ENCODE measurements at regions not wholly inside any gene's neighbourhood (a gene's known extent, or its start where the extent isn't known, plus 50 kb on each side); places are given as distances from the start of the nearest gene placed in this dataset.
"Not testable (repeated sequence)": the region's sequence is repeated elsewhere in the genome, so short reads cannot be mapped to it uniquely, and the experiment has no call there.

GRCh38 chr3:30470496-30470895 is 135.9 kb upstream of the TGFBR2 start:
- H3K36me3 ChIP-seq (ENCODE audit: control insufficient read depth, insufficient read depth, low read length): no peaks in the 10 kb centered on the region
- H3K27ac ChIP-seq (ENCODE audit: low read depth, low read length): no peak overlapping the region
- H3K4me1 ChIP-seq (ENCODE audit: control insufficient read depth, insufficient read depth, low read length): no peaks in the 10 kb centered on the region
- no peak overlapping the region for H3K4me3 ChIP-seq (ENCODE audit: low read length)
- no peak overlapping the region for H3K9ac ChIP-seq (ENCODE audit: low read length)
- H3K27me3 ChIP-seq (ENCODE audit: control insufficient read depth, insufficient read depth, low read length): no peaks in the 10 kb centered on the region

- Histone ChIP-seq H3K27ac (ENCODE audit: low read depth, low read length) (no peak overlapping the region), H3K9ac (ENCODE audit: low read length) (no peak overlapping the region), H3K27me3 (ENCODE audit: control insufficient read depth, insufficient read depth, low read length) (no peaks in the 10 kb centered on the region), H3K4me3 (ENCODE audit: low read length) (no peak overlapping the region), H3K4me1 (ENCODE audit: control insufficient read depth, insufficient read depth, low read length) (no peaks in the 10 kb centered on the region), H3K36me3 (ENCODE audit: control insufficient read depth, insufficient read depth, low read length) (no peaks in the 10 kb centered on the region)
Observed at GRCh38 chr3:30471066-30471465, 135.3 kb upstream of the TGFBR2 start.

GRCh38 chr3:30471796-30472489 is 134.5 kb upstream of the TGFBR2 start:
- Histone ChIP-seq H3K27ac (ENCODE audit: low read depth, low read length) (no peak overlapping the region), H3K4me1 (ENCODE audit: control insufficient read depth, insufficient read depth, low read length) (peaks cover 3% of the 10 kb centered on the region), H3K27me3 (ENCODE audit: control insufficient read depth, insufficient read depth, low read length) (no peaks in the 10 kb centered on the region), H3K36me3 (ENCODE audit: control insufficient read depth, insufficient read depth, low read length) (no peaks in the 10 kb centered on the region), H3K9ac (ENCODE audit: low read length) (no peak overlapping the region), H3K4me3 (ENCODE audit: low read length) (no peak overlapping the region)

GRCh38 chr3:30473374-30474051 is 132.9 kb upstream of the TGFBR2 start:
- no peaks in the 10 kb centered on the region for H3K36me3 ChIP-seq (ENCODE audit: control insufficient read depth, insufficient read depth, low read length)
- H3K4me1 ChIP-seq (ENCODE audit: control insufficient read depth, insufficient read depth, low read length): peaks cover 5% of the 10 kb centered on the region
- no peak overlapping the region for H3K4me3 ChIP-seq (ENCODE audit: low read length)
- no peaks in the 10 kb centered on the region for H3K27me3 ChIP-seq (ENCODE audit: control insufficient read depth, insufficient read depth, low read length)
- no peak overlapping the region for H3K9ac ChIP-seq (ENCODE audit: low read length)
- H3K27ac ChIP-seq (ENCODE audit: low read depth, low read length): no peak overlapping the region

GRCh38 chr3:30474371-30474770 is 132.0 kb upstream of the TGFBR2 start:
- no peak overlapping the region for H3K4me3 ChIP-seq (ENCODE audit: low read length)
- H3K27ac ChIP-seq (ENCODE audit: low read depth, low read length): no peak overlapping the region
- H3K36me3 ChIP-seq (ENCODE audit: control insufficient read depth, insufficient read depth, low read length): no peaks in the 10 kb centered on the region
- no peaks in the 10 kb centered on the region for H3K27me3 ChIP-seq (ENCODE audit: control insufficient read depth, insufficient read depth, low read length)
- H3K4me1 ChIP-seq (ENCODE audit: control insufficient read depth, insufficient read depth, low read length): peaks cover 5% of the 10 kb centered on the region
- no peak overlapping the region for H3K9ac ChIP-seq (ENCODE audit: low read length)

- peaks cover 8% of the 10 kb centered on the region for H3K4me1 ChIP-seq (ENCODE audit: control insufficient read depth, insufficient read depth, low read length)
Observed at GRCh38 chr3:30475038-30475808, 131.2 kb upstream of the TGFBR2 start.

GRCh38 chr3:30475809-30476178 is 130.6 kb upstream of the TGFBR2 start:
- H3K36me3 ChIP-seq (ENCODE audit: control insufficient read depth, insufficient read depth, low read length): no peaks in the 10 kb centered on the region
- no peaks in the 10 kb centered on the region for H3K27me3 ChIP-seq (ENCODE audit: control insufficient read depth, insufficient read depth, low read length)
- no peak overlapping the region for H3K4me3 ChIP-seq (ENCODE audit: low read length)
- H3K4me1 ChIP-seq (ENCODE audit: control insufficient read depth, insufficient read depth, low read length): peaks cover 8% of the 10 kb centered on the region
- no peak overlapping the region for H3K27ac ChIP-seq (ENCODE audit: low read depth, low read length)
- H3K9ac ChIP-seq (ENCODE audit: low read length): no peak overlapping the region

More at GRCh38 chr3:30475038-30475808, 131.2 kb upstream of the TGFBR2 start:
- no peaks in the 10 kb centered on the region for H3K36me3 ChIP-seq (ENCODE audit: control insufficient read depth, insufficient read depth, low read length)
- H3K27ac ChIP-seq (ENCODE audit: low read depth, low read length): no peak overlapping the region
- H3K27me3 ChIP-seq (ENCODE audit: control insufficient read depth, insufficient read depth, low read length): no peaks in the 10 kb centered on the region
- H3K9ac ChIP-seq (ENCODE audit: low read length): no peak overlapping the region
- H3K4me3 ChIP-seq (ENCODE audit: low read length): no peak overlapping the region

- Histone ChIP-seq H3K4me1 (ENCODE audit: control insufficient read depth, insufficient read depth, low read length) (peaks cover 8% of the 10 kb centered on the region), H3K27me3 (ENCODE audit: control insufficient read depth, insufficient read depth, low read length) (no peaks in the 10 kb centered on the region), H3K4me3 (ENCODE audit: low read length) (no peak overlapping the region), H3K27ac (ENCODE audit: low read depth, low read length) (no peak overlapping the region), H3K9ac (ENCODE audit: low read length) (no peak overlapping the region), H3K36me3 (ENCODE audit: control insufficient read depth, insufficient read depth, low read length) (no peaks in the 10 kb centered on the region)
Observed at GRCh38 chr3:30476368-30477084, 129.9 kb upstream of the TGFBR2 start.

GRCh38 chr3:30477149-30477921 is 129.1 kb upstream of the TGFBR2 start:
- peaks cover 8% of the 10 kb centered on the region for H3K4me1 ChIP-seq (ENCODE audit: control insufficient read depth, insufficient read depth, low read length)

GRCh38 chr3:30479737-30480136 is 126.7 kb upstream of the TGFBR2 start:
- not testable (repeated sequence) for H3K27me3 ChIP-seq (ENCODE audit: control insufficient read depth, insufficient read depth, low read length); H3K4me3 ChIP-seq (ENCODE audit: low read length); H3K36me3 ChIP-seq (ENCODE audit: control insufficient read depth, insufficient read depth, low read length); H3K9ac ChIP-seq (ENCODE audit: low read length); H3K4me1 ChIP-seq (ENCODE audit: control insufficient read depth, insufficient read depth, low read length)
- H3K27ac ChIP-seq (ENCODE audit: low read depth, low read length): peak overlapping the region; percentile 37

More at GRCh38 chr3:30477149-30477921, 129.1 kb upstream of the TGFBR2 start:
- Histone ChIP-seq H3K27me3 (ENCODE audit: control insufficient read depth, insufficient read depth, low read length) (no peaks in the 10 kb centered on the region), H3K36me3 (ENCODE audit: control insufficient read depth, insufficient read depth, low read length) (no peaks in the 10 kb centered on the region), H3K27ac (ENCODE audit: low read depth, low read length) (no peak overlapping the region), H3K4me3 (ENCODE audit: low read length) (no peak overlapping the region), H3K9ac (ENCODE audit: low read length) (no peak overlapping the region)

- H3K4me1 ChIP-seq (ENCODE audit: control insufficient read depth, insufficient read depth, low read length); H3K27me3 ChIP-seq (ENCODE audit: control insufficient read depth, insufficient read depth, low read length); H3K9ac ChIP-seq (ENCODE audit: low read length); H3K36me3 ChIP-seq (ENCODE audit: control insufficient read depth, insufficient read depth, low read length); H3K4me3 ChIP-seq (ENCODE audit: low read length); H3K27ac ChIP-seq (ENCODE audit: low read depth, low read length): not testable (repeated sequence)
Observed at GRCh38 chr3:30480156-30480555, 126.2 kb upstream of the TGFBR2 start.

Measured in rectal smooth muscle tissue (tissue), 1 donor.